ENCODE measurements at regions not wholly inside any gene's neighbourhood (a gene's known extent, or its start where the extent isn't known, plus 50 kb on each side); places are given as distances from the start of the nearest gene placed in this dataset.
"Not testable (repeated sequence)": the region's sequence is repeated elsewhere in the genome, so short reads cannot be mapped to it uniquely, and the experiment has no call there.

GRCh38 chr1:146771409-146771808, 166.7 kb upstream of the NBPF12 start:
- H3K27ac Mint-ChIP-seq; DNase-seq (ENCODE audit: extremely low spot score, unreplicated experiment); H3K27me3 Mint-ChIP-seq; H3K4me3 Mint-ChIP-seq; H3K9me3 Mint-ChIP-seq; H3K4me1 Mint-ChIP-seq (ENCODE audit: unreplicated experiment); H3K36me3 Mint-ChIP-seq: not testable (repeated sequence)

- H3K36me3 Mint-ChIP-seq; DNase-seq (ENCODE audit: extremely low spot score, unreplicated experiment); H3K27me3 Mint-ChIP-seq; H3K27ac Mint-ChIP-seq; H3K4me3 Mint-ChIP-seq; H3K9me3 Mint-ChIP-seq; H3K4me1 Mint-ChIP-seq (ENCODE audit: unreplicated experiment): not testable (repeated sequence)
Measured at GRCh38 chr1:146770998-146771397, 167.1 kb upstream of the NBPF12 start.

- not testable (repeated sequence) for H3K4me3 Mint-ChIP-seq; H3K27me3 Mint-ChIP-seq; H3K27ac Mint-ChIP-seq; H3K9me3 Mint-ChIP-seq; DNase-seq (ENCODE audit: extremely low spot score, unreplicated experiment); H3K4me1 Mint-ChIP-seq (ENCODE audit: unreplicated experiment); H3K36me3 Mint-ChIP-seq
Measured at GRCh38 chr1:146763234-146763633, 174.9 kb upstream of the NBPF12 start.

- not testable (repeated sequence) for H3K36me3 Mint-ChIP-seq; H3K9me3 Mint-ChIP-seq; H3K27ac Mint-ChIP-seq; H3K4me1 Mint-ChIP-seq (ENCODE audit: unreplicated experiment); H3K4me3 Mint-ChIP-seq; DNase-seq (ENCODE audit: extremely low spot score, unreplicated experiment); H3K27me3 Mint-ChIP-seq
Measured at GRCh38 chr1:146756858-146757257, 181.3 kb upstream of the NBPF12 start.

- H3K27me3 Mint-ChIP-seq; H3K9me3 Mint-ChIP-seq; H3K27ac Mint-ChIP-seq; H3K4me1 Mint-ChIP-seq (ENCODE audit: unreplicated experiment); H3K4me3 Mint-ChIP-seq; H3K36me3 Mint-ChIP-seq; DNase-seq (ENCODE audit: extremely low spot score, unreplicated experiment): not testable (repeated sequence)
Measured at GRCh38 chr1:146748686-146749085, 189.4 kb upstream of the NBPF12 start.

- H3K4me3 Mint-ChIP-seq; DNase-seq (ENCODE audit: extremely low spot score, unreplicated experiment); H3K4me1 Mint-ChIP-seq (ENCODE audit: unreplicated experiment); H3K9me3 Mint-ChIP-seq; H3K36me3 Mint-ChIP-seq; H3K27me3 Mint-ChIP-seq; H3K27ac Mint-ChIP-seq: not testable (repeated sequence)
Measured at GRCh38 chr1:146731981-146732680, 206.0 kb upstream of the NBPF12 start.

- not testable (repeated sequence) for H3K4me1 Mint-ChIP-seq (ENCODE audit: unreplicated experiment); H3K9me3 Mint-ChIP-seq
Measured at GRCh38 chr1:146729642-146730344, 208.3 kb upstream of the NBPF12 start.

GRCh38 chr1:146715054-146715453, 223.1 kb upstream of the NBPF12 start:
- DNase-seq (ENCODE audit: extremely low spot score, unreplicated experiment); H3K4me1 Mint-ChIP-seq (ENCODE audit: unreplicated experiment); H3K27ac Mint-ChIP-seq; H3K27me3 Mint-ChIP-seq; H3K4me3 Mint-ChIP-seq; H3K36me3 Mint-ChIP-seq; H3K9me3 Mint-ChIP-seq: not testable (repeated sequence)

More at GRCh38 chr1:146729642-146730344, 208.3 kb upstream of the NBPF12 start:
- not testable (repeated sequence) for H3K27ac Mint-ChIP-seq; DNase-seq (ENCODE audit: extremely low spot score, unreplicated experiment); H3K27me3 Mint-ChIP-seq; H3K36me3 Mint-ChIP-seq; H3K4me3 Mint-ChIP-seq

- H3K4me3 Mint-ChIP-seq; H3K27me3 Mint-ChIP-seq; H3K36me3 Mint-ChIP-seq; H3K27ac Mint-ChIP-seq; H3K9me3 Mint-ChIP-seq; H3K4me1 Mint-ChIP-seq (ENCODE audit: unreplicated experiment); DNase-seq (ENCODE audit: extremely low spot score, unreplicated experiment): not testable (repeated sequence)
- TF ChIP-seq CTCF (conservative IDR thresholded peaks at IDR 0.05), result peak; percentile 66
Measured at GRCh38 chr1:146710838-146711521, 227.1 kb upstream of the NBPF12 start.

GRCh38 chr1:146709302-146709701, 228.8 kb upstream of the NBPF12 start:
- H3K27me3 Mint-ChIP-seq; H3K4me1 Mint-ChIP-seq (ENCODE audit: unreplicated experiment): not testable (repeated sequence)

GRCh38 chr1:146704162-146704724, 233.9 kb upstream of the NBPF12 start:
- not testable (repeated sequence) for H3K27ac Mint-ChIP-seq; H3K4me3 Mint-ChIP-seq; H3K36me3 Mint-ChIP-seq; H3K4me1 Mint-ChIP-seq (ENCODE audit: unreplicated experiment); H3K9me3 Mint-ChIP-seq; H3K27me3 Mint-ChIP-seq; DNase-seq (ENCODE audit: extremely low spot score, unreplicated experiment)

More at GRCh38 chr1:146709302-146709701, 228.8 kb upstream of the NBPF12 start:
- DNase-seq (ENCODE audit: extremely low spot score, unreplicated experiment); H3K36me3 Mint-ChIP-seq; H3K9me3 Mint-ChIP-seq; H3K27ac Mint-ChIP-seq; H3K4me3 Mint-ChIP-seq: not testable (repeated sequence)

- H3K27me3 Mint-ChIP-seq; H3K4me1 Mint-ChIP-seq (ENCODE audit: unreplicated experiment); H3K27ac Mint-ChIP-seq; H3K9me3 Mint-ChIP-seq; H3K36me3 Mint-ChIP-seq; H3K4me3 Mint-ChIP-seq; DNase-seq (ENCODE audit: extremely low spot score, unreplicated experiment): not testable (repeated sequence)
Measured at GRCh38 chr1:146701320-146701719, 236.8 kb upstream of the NBPF12 start.

- H3K9me3 Mint-ChIP-seq; H3K4me3 Mint-ChIP-seq; H3K27ac Mint-ChIP-seq; H3K4me1 Mint-ChIP-seq (ENCODE audit: unreplicated experiment); H3K36me3 Mint-ChIP-seq; H3K27me3 Mint-ChIP-seq; DNase-seq (ENCODE audit: extremely low spot score, unreplicated experiment): not testable (repeated sequence)
Measured at GRCh38 chr1:146695388-146695787, 242.7 kb upstream of the NBPF12 start.
